Heart left ventricle (tissue), 16 donors: ENCODE measurements at regions not wholly inside any gene's neighbourhood (a gene's known extent, or its start where the extent isn't known, plus 50 kb on each side); places are given as distances from the start of the nearest gene placed in this dataset.

Experiments
- ATAC-seq, 4 donors: fragments of 200-7000 bp; cut with Tn5 transposase; one replicate each; pipeline ENCODE4 v1.9.1; 2020 to 2022; ENCODE audit warnings: moderate library complexity in 4 of 4, mild to moderate bottlenecking in 3 of 4, moderate number of reproducible peaks in 1 of 4
- DNase-seq, 5 donors: peaks; one replicate each; pipeline ENCODE4 v3.0.0-alpha.2; 2020
- H3K27ac ChIP-seq, 12 donors: fragments of 200-600 bp; sonication (generic) in 4 of 12; one replicate each; pipeline versions ENCODE4 v1.5.0 to v1.8.0; 2016 to 2022; ENCODE audit warnings: mild to moderate bottlenecking in 2 of 12
- H3K27me3 ChIP-seq, 9 donors: fragments of 200-600 bp; sonication (generic) in 2 of 9; one replicate each; pipeline versions ENCODE4 v1.5.1 to v1.8.0; 2016 to 2022; ENCODE audit warnings: mild to moderate bottlenecking in 3 of 9
- H3K36me3 ChIP-seq, 9 donors: fragments of 200-600 bp; sonication (generic) in 2 of 9; one replicate each; pipeline versions ENCODE4 v1.5.0 to v1.8.0; 2018 to 2022; ENCODE audit warnings: mild to moderate bottlenecking in 2 of 9
- H3K4me1 ChIP-seq, 12 donors: fragments of 200-600 bp; sonication (generic) in 4 of 12; one replicate each; pipeline versions ENCODE4 v1.5.0 to v1.8.0; 2016 to 2022; ENCODE audit warnings: mild to moderate bottlenecking in 3 of 12
- H3K4me3 ChIP-seq, 12 donors: fragments of 200-600 bp; sonication (generic) in 4 of 12; one replicate each; pipeline versions ENCODE4 v1.5.0 to v1.8.0; 2017 to 2022; ENCODE audit warnings: mild to moderate bottlenecking in 9 of 12, moderate library complexity in 4 of 12
- H3K9me3 ChIP-seq, 12 donors: fragments of 200-600 bp; sonication (generic) in 4 of 12; one replicate each; pipeline versions ENCODE4 v1.5.0 to v1.8.0; 2016 to 2022; ENCODE audit warnings: mild to moderate bottlenecking in 1 of 12
- POLR2A ChIP-seq, 2 donors: fragments of 450-650 bp; IDR thresholded peaks; one replicate each; pipeline ENCODE4 v1.6.1; 2017; ENCODE audit warnings: antibody characterized with exemption in 2 of 2, mild to moderate bottlenecking in 2 of 2, moderate library complexity in 2 of 2
- WGBS, 4 donors: extraction: QIAGEN DNeasy Blood & Tissue Kit in 2 of 4; methylation state at CpG; one replicate each; pipeline versions ENCODE4 v1.1.5 to v1.1.7; 2013 to 2018; 5-methylcytosine and 5-hydroxymethylcytosine counted together
- intact Hi-C, 10 donors: fragments of 100-400 bp; cut with DNase I; formaldehyde crosslinking; loops; one replicate each; pipeline versions ENCODE4 v1.11.1 to v1.14.2; 2022
- TF ChIP-seq, protein P1 (sequence below), 12 donors: fragments of 200-600 bp; sonication (generic) in 4 of 12; IDR thresholded peaks; one replicate each; pipeline versions ENCODE4 v1.5.0 to v1.8.0; 2018 to 2022; ENCODE audit warnings: antibody characterized with exemption in 12 of 12, mild to moderate bottlenecking in 5 of 12
- donor health status: ischemic (EF 13 %, LVEDD 7.1; RV severe dilation, severe dysfunction).
- donor health status: healthy with polysubstance abuse.
- donor health status: DM: no; HTN: yes; CAD: no.
- donor health status: DM: no; HTN: no; CAD: no.
- donor health status: ischemic (EF 25% LVEDD 6.9; RV normal size, moderate dysfunction).
- donor health status: ischemic (EF 25% LVEDD 5.7; RV mildly dilated, moderate dysfunction).
- donor health status: healthy.
- donor health status: DM: yes; HTN: yes; CAD: no.
- donor health status: ischemic (EF 35%, LVEDD 5.7; RV mildly dilated, moderate dysfunction).
- donor health status: nonischemic (EF 11% LVEDD 7.7; RV severe dilation, severe dysfunction).
- donor health status: DM: yes; HTN: yes; CAD: no.
- donor health status: PGD.
- donor health status: ischemic (EF 29% LVEDD 5.4; RV normal size, mild dysfunction).
- donor health status: nonischemic (EF 23%, LVEDD 6.1; RV moderate dilation, normal function).

DNA sequence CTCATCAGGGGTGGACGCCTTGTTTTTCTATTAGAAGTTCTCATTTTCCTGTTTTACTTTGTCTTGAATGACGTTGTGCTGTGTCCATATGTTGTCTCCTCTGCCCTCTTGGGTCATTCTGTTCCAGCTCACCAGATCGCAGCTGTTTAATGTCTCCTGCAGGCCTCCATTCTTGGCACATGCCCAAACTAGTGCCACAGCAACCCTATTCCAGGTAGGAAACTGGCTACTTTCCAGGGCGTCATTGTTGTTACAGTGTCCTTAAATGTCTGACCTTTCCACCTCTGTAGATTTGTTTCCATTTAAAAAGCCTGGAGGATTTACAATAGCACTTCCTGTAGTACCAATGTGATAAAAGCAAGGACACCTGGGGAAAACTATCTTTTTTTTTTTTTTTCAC, 500.7 kb downstream of the METTL4 start:
- intact Hi-C loops = no loop called here
- DNase-seq = no peak

DNA sequence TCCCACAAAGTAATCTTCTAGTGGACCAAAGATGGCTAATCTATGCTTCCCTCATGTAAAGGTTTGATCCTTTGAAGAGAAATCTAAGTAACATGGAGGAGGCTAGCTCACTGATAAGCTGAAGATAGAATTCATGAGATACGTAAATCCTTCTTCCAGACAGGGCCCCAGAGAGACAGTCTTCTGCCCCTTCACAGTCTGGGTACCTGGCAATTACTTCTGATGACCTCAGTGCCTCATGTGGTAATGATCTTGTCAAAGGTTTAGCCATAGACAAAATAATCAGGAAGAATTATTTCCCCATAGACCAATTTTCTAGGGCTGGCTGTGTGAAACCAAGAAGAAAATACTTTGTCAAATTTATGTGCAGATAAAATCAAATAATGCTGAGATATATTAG, 495.8 kb downstream of the METTL4 start:
- TF ChIP-seq POLR2A (IDR thresholded peaks at IDR 0.05) = no peak
- TF ChIP-seq, protein P1, sequence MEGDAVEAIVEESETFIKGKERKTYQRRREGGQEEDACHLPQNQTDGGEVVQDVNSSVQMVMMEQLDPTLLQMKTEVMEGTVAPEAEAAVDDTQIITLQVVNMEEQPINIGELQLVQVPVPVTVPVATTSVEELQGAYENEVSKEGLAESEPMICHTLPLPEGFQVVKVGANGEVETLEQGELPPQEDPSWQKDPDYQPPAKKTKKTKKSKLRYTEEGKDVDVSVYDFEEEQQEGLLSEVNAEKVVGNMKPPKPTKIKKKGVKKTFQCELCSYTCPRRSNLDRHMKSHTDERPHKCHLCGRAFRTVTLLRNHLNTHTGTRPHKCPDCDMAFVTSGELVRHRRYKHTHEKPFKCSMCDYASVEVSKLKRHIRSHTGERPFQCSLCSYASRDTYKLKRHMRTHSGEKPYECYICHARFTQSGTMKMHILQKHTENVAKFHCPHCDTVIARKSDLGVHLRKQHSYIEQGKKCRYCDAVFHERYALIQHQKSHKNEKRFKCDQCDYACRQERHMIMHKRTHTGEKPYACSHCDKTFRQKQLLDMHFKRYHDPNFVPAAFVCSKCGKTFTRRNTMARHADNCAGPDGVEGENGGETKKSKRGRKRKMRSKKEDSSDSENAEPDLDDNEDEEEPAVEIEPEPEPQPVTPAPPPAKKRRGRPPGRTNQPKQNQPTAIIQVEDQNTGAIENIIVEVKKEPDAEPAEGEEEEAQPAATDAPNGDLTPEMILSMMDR (IDR thresholded peaks at IDR 0.05) = no peak

More for the DNA sequence above, 500.7 kb downstream of the METTL4 start:
- 42 to 49% (median 45%) methylated on average over 4 of the region's 4 CpGs for WGBS, 4 donors
- no peaks in the 10 kb centered on the region for H3K36me3 ChIP-seq
- H3K4me1 ChIP-seq = no peaks in the 10 kb centered on the region
- H3K27ac ChIP-seq = no peak overlapping the region
- no peaks in the 10 kb centered on the region for H3K9me3 ChIP-seq
- ATAC-seq = no peak
- H3K27me3 ChIP-seq = no peaks in the 10 kb centered on the region
- no peak overlapping the region for H3K4me3 ChIP-seq
- TF ChIP-seq, protein P1 (IDR thresholded peaks at IDR 0.05) = no peak
- no peak for TF ChIP-seq POLR2A (IDR thresholded peaks at IDR 0.05)

DNA sequence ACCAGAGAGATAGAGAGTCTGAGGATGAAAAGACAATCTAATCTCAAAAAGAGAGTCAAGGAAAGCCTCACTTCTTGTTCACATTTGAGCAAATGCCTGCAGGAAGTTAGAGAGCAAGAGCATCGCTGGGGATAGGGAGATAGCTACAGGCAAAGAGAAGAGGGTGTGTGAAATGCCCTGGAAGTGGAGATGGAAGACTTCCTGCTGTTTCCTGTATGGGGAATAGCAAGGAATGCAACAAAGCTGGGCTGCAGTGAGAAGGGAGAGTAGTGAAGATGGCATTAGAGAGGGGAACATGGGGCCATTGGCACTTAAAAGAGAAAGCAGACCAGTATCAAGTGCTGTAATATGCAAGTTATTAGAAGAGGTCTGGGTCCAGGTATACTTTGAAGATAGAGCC, 488.6 kb downstream of the METTL4 start:
- Histone ChIP-seq H3K27me3 (no peaks in the 10 kb centered on the region), H3K4me3 (no peak overlapping the region), H3K9me3 (no peaks in the 10 kb centered on the region), H3K36me3 (no peaks in the 10 kb centered on the region), H3K4me1 (peaks cover 0 to 6% (median 0%) of the 10 kb centered on the region in 12 donors), H3K27ac (no peak overlapping the region)
- TF ChIP-seq, protein P1 (IDR thresholded peaks at IDR 0.05) = no peak
- TF ChIP-seq POLR2A (IDR thresholded peaks at IDR 0.05) = no peak
- intact Hi-C loops = loop anchor here in 3 of 10 donors (5.0 to 10.0 kb wide), 2 partner anchors 485 to 498 kb away; no protein-coding TSS in a partner anchor
- DNase-seq (no peak), ATAC-seq (no peak)
- 36 to 42% (median 40%) methylated on average over 1 of the region's 1 CpG for WGBS, 4 donors

More for the DNA sequence above, 495.8 kb downstream of the METTL4 start:
- no peaks in the 10 kb centered on the region for H3K36me3 ChIP-seq
- intact Hi-C loops = no loop called here
- 61 to 68% (median 64%) methylated on average over 1 of the region's 1 CpG for WGBS, 4 donors
- ATAC-seq = no peak
- no peak overlapping the region for H3K4me3 ChIP-seq
- H3K9me3 ChIP-seq = no peaks in the 10 kb centered on the region
- no peaks in the 10 kb centered on the region for H3K27me3 ChIP-seq
- no peaks in the 10 kb centered on the region for H3K4me1 ChIP-seq
- H3K27ac ChIP-seq = no peak overlapping the region
- no peak for DNase-seq

DNA sequence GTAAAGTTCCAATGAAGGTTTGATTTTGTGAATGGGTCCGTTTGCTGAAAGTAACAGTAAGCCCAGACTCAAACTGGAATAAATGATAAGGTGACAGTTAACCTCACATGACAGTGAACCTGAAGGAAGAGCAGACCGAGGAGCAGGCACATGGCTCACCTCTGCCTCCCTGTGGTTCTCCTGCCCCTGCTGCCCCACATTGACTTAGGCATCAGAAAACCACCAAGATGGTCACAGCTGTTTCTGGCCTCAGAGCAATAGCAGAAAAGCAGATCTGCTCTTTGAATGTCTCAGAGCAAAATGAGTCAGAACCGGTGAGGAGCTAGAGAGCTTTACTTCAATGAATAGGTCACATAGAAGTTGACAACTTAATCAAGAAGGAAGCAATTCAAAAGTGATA, 487.6 kb downstream of the METTL4 start:
- Histone ChIP-seq H3K4me1 (peaks cover 0 to 8% (median 0%) of the 10 kb centered on the region in 12 donors), H3K9me3 (no peaks in the 10 kb centered on the region), H3K4me3 (no peak overlapping the region), H3K27me3 (no peaks in the 10 kb centered on the region), H3K36me3 (no peaks in the 10 kb centered on the region), H3K27ac (no peak overlapping the region)
- ATAC-seq = no peak
- intact Hi-C loops = loop anchor here in 3 of 10 donors (5.0 to 10.0 kb wide), 2 partner anchors 486 to 499 kb away; no protein-coding TSS in a partner anchor
- no peak for DNase-seq
- TF ChIP-seq POLR2A (IDR thresholded peaks at IDR 0.05) = no peak
- TF ChIP-seq, protein P1 (IDR thresholded peaks at IDR 0.05) = peak in 6 of 12 donors; percentile 11 to 31 (median 19)
- WGBS, 4 donors = 39 to 48% (median 46%) methylated on average over 3 of the region's 3 CpGs
